ENCODE measurements at regions not wholly inside any gene's neighbourhood (a gene's known extent, or its start where the extent isn't known, plus 50 kb on each side); places are given as distances from the start of the nearest gene placed in this dataset.

DNA sequence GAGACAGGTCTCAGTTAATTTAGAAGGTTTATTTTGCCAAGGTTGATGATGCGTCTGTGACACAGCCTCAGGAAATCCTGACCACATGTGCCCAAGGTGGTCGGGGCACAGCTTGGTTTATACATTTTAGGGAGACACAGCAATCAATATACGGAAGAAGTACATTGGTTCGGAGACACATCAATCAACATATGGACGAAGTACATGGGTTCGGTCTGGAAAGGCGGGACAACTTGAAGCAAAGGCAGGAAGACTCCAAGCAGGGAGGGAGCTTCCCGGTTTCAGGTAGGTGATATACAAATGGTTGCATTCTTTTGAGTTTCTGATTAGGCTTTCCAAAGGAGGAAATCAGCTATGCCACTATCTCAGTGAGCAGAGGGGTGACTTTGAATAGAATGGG is 225.2 kb upstream of the ZFP42 start:
- H3K9me3 Mint-ChIP-seq = no peaks in the 10 kb centered on the region
- no peaks in the 10 kb centered on the region for H3K36me3 Mint-ChIP-seq
- no peaks in the 10 kb centered on the region for H3K4me1 Mint-ChIP-seq
- no peaks in the 10 kb centered on the region for H3K27me3 Mint-ChIP-seq
- no peak overlapping the region for H3K4me3 Mint-ChIP-seq
- H3K27ac Mint-ChIP-seq = no peak overlapping the region
- ATAC-seq = no peak

- no peaks in the 10 kb centered on the region for H3K36me3 Mint-ChIP-seq
- H3K9me3 Mint-ChIP-seq = peaks cover 8% of the 10 kb centered on the region
- no peaks in the 10 kb centered on the region for H3K27me3 Mint-ChIP-seq
- ATAC-seq = no peak
- H3K4me3 Mint-ChIP-seq = no peak overlapping the region
- H3K4me1 Mint-ChIP-seq = no peaks in the 10 kb centered on the region
- H3K27ac Mint-ChIP-seq = no peak overlapping the region
Observed at GRCh38 chr4:187777954-187778353, 217.6 kb upstream of the ZFP42 start.

- peaks cover 8% of the 10 kb centered on the region for H3K9me3 Mint-ChIP-seq
- no peaks in the 10 kb centered on the region for H3K27me3 Mint-ChIP-seq
- H3K4me3 Mint-ChIP-seq = no peak overlapping the region
- H3K36me3 Mint-ChIP-seq = no peaks in the 10 kb centered on the region
- H3K4me1 Mint-ChIP-seq = no peaks in the 10 kb centered on the region
- no peak overlapping the region for H3K27ac Mint-ChIP-seq
- ATAC-seq = no peak
Observed at GRCh38 chr4:187780070-187780469, 215.5 kb upstream of the ZFP42 start.

- no peaks in the 10 kb centered on the region for H3K36me3 Mint-ChIP-seq
- peaks cover 8% of the 10 kb centered on the region for H3K9me3 Mint-ChIP-seq
- H3K4me1 Mint-ChIP-seq = no peaks in the 10 kb centered on the region
- H3K4me3 Mint-ChIP-seq = no peak overlapping the region
- ATAC-seq = no peak
- H3K27me3 Mint-ChIP-seq = no peaks in the 10 kb centered on the region
- no peak overlapping the region for H3K27ac Mint-ChIP-seq
Observed at GRCh38 chr4:187782286-187782824, 213.2 kb upstream of the ZFP42 start.

GRCh38 chr4:187786190-187786589 is 209.4 kb upstream of the ZFP42 start:
- Mint-ChIP-seq H3K9me3 (peaks cover 4% of the 10 kb centered on the region), H3K4me1 (no peaks in the 10 kb centered on the region), H3K27ac (no peak overlapping the region), H3K27me3 (no peaks in the 10 kb centered on the region), H3K4me3 (no peak overlapping the region), H3K36me3 (no peaks in the 10 kb centered on the region)
- ATAC-seq = no peak

DNA sequence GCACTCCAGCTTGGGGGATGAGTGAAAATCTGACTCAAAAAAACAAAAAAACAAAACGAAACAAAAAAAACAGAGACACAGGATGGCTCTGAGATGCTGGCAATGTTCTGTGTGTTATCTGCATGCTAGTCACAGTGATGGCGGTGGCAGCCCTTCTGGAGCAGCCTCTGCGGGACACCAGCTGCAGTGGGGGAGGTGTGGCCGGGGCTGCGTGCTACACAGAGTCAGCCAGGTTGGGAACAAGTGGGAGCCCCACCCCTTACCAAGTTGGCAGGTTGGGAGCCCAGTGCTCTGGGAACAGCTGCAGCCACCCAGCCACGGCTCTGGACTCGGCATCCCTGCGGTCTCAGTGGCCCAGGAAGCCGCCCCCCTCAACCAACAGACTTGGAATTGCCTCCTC is 206.5 kb upstream of the ZFP42 start:
- Mint-ChIP-seq H3K4me3 (no peak overlapping the region), H3K27ac (no peak overlapping the region), H3K4me1 (no peaks in the 10 kb centered on the region), H3K9me3 (no peaks in the 10 kb centered on the region), H3K27me3 (no peaks in the 10 kb centered on the region), H3K36me3 (no peaks in the 10 kb centered on the region)
- no peak for ATAC-seq

DNA sequence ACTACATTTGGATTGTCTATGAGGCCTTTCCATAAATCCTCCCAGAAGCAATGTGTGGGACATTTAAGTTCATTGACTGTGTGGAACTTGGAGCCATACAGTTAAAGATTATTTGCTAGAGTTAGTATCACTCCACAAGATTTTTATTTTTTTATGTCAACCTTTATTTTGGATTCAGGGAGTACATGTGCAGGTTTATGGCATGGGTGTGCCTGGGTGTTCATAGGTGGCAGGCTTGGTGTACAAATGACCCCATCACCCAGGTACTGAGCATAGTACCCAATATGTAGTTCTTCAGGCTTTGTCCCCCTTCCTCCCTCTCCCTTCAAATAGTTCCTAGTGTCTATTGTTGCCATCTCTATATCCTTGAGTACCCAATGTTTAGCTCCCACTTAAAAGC is 199.8 kb upstream of the ZFP42 start:
- Mint-ChIP-seq H3K4me3 (no peak overlapping the region), H3K4me1 (no peaks in the 10 kb centered on the region), H3K36me3 (no peaks in the 10 kb centered on the region), H3K27me3 (no peaks in the 10 kb centered on the region), H3K27ac (no peak overlapping the region), H3K9me3 (peaks cover 7% of the 10 kb centered on the region)
- ATAC-seq = no peak

- H3K27me3 Mint-ChIP-seq = no peaks in the 10 kb centered on the region
- no peaks in the 10 kb centered on the region for H3K4me1 Mint-ChIP-seq
- no peak overlapping the region for H3K4me3 Mint-ChIP-seq
- peaks cover 11% of the 10 kb centered on the region for H3K9me3 Mint-ChIP-seq
- no peak overlapping the region for H3K27ac Mint-ChIP-seq
- H3K36me3 Mint-ChIP-seq = no peaks in the 10 kb centered on the region
- ATAC-seq = no peak
Observed at GRCh38 chr4:187798385-187798784, 197.2 kb upstream of the ZFP42 start.

DNA sequence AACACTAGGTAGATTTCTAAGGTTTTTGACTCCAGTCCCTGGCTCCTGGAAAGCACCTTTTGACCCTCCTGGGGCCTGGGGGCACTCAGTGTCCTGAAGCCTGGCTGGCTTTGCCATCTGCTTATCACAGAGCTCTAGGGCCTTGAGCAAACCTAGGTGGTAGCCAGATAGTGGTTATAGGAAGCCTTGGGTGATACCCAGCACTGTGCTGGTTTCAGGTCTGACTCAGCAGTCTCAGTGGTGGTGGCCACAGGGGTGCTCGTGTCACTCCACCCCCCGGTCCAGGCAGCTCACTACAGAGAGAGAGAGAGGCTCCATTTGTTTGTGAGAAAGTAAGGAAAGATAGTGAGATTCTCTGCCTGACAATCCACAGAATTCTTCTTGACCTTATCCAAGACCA is 195.8 kb upstream of the ZFP42 start:
- peaks cover 11% of the 10 kb centered on the region for H3K9me3 Mint-ChIP-seq
- H3K27me3 Mint-ChIP-seq = no peaks in the 10 kb centered on the region
- no peak overlapping the region for H3K27ac Mint-ChIP-seq
- no peak for ATAC-seq
- no peak overlapping the region for H3K4me3 Mint-ChIP-seq
- H3K4me1 Mint-ChIP-seq = no peaks in the 10 kb centered on the region
- no peaks in the 10 kb centered on the region for H3K36me3 Mint-ChIP-seq

GRCh38 chr4:187811591-187811990 is 184.0 kb upstream of the ZFP42 start:
- Mint-ChIP-seq H3K4me3 (no peak overlapping the region), H3K9me3 (peaks cover 4% of the 10 kb centered on the region)

DNA sequence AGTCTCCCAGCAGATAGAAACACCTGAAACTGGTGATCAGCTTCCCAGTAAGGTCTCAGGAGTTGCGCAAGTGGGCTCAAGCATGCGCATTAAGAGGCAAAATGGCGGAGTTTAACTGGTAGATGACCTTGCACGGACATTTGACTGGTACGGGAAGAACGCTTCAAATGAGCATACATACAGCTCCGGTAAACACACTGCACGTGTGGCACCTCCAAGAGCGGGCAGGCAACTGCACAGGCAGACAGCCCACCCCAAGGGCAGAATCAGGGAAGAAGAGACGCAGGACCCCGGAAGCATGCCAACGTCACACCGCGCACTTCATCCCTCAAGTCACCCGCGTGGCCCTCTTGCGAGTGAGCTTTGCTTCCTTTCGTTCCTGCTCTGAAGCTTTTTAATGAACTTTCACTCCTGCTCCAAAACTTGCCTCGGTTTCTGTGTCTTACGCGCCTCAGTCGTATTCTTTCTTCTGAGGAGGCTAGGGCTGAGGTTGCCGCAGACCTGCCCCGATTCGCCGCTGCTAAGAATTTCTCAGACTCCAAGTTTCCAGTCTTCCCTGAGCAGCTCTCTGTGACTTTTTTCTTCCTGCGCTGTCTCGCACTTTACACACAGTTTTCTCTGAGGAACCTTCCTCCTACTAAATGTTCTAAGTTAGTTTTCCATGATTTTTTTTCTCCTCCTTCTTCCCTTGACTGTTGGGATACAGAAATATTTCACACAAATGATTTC is 180.7 kb upstream of the ZFP42 start:
- Mint-ChIP-seq H3K4me3 (peak overlapping the region; percentile 52), H3K27me3 (no peaks in the 10 kb centered on the region), H3K9me3 (peaks cover 12% of the 10 kb centered on the region), H3K36me3 (no peaks in the 10 kb centered on the region), H3K27ac (no peak overlapping the region), H3K4me1 (no peaks in the 10 kb centered on the region)
- ATAC-seq = no peak

More at GRCh38 chr4:187811591-187811990, 184.0 kb upstream of the ZFP42 start:
- H3K36me3 Mint-ChIP-seq = no peaks in the 10 kb centered on the region
- ATAC-seq = no peak
- H3K27ac Mint-ChIP-seq = no peak overlapping the region
- no peaks in the 10 kb centered on the region for H3K4me1 Mint-ChIP-seq
- no peaks in the 10 kb centered on the region for H3K27me3 Mint-ChIP-seq

- no peaks in the 10 kb centered on the region for H3K27me3 Mint-ChIP-seq
- H3K27ac Mint-ChIP-seq = no peak overlapping the region
- no peak for ATAC-seq
- no peak overlapping the region for H3K4me3 Mint-ChIP-seq
- peaks cover 23% of the 10 kb centered on the region for H3K9me3 Mint-ChIP-seq
- H3K4me1 Mint-ChIP-seq = no peaks in the 10 kb centered on the region
- no peaks in the 10 kb centered on the region for H3K36me3 Mint-ChIP-seq
Observed at GRCh38 chr4:187826725-187827124, 168.8 kb upstream of the ZFP42 start.

- Mint-ChIP-seq H3K27me3 (no peaks in the 10 kb centered on the region), H3K36me3 (no peaks in the 10 kb centered on the region), H3K4me1 (no peaks in the 10 kb centered on the region), H3K27ac (no peak overlapping the region), H3K4me3 (no peak overlapping the region), H3K9me3 (peaks cover 27% of the 10 kb centered on the region)
- ATAC-seq = no peak
Observed at GRCh38 chr4:187827631-187828030, 167.9 kb upstream of the ZFP42 start.

- Mint-ChIP-seq H3K27me3 (no peaks in the 10 kb centered on the region), H3K4me1 (no peaks in the 10 kb centered on the region), H3K4me3 (no peak overlapping the region), H3K27ac (no peak overlapping the region), H3K36me3 (no peaks in the 10 kb centered on the region), H3K9me3 (no peaks in the 10 kb centered on the region)
- ATAC-seq = no peak
Observed at GRCh38 chr4:187839765-187840164, 155.8 kb upstream of the ZFP42 start.

GRCh38 chr4:187840814-187841213 is 154.8 kb upstream of the ZFP42 start:
- Mint-ChIP-seq H3K4me1 (no peaks in the 10 kb centered on the region), H3K9me3 (peaks cover 2% of the 10 kb centered on the region), H3K4me3 (no peak overlapping the region), H3K36me3 (no peaks in the 10 kb centered on the region), H3K27ac (no peak overlapping the region), H3K27me3 (no peaks in the 10 kb centered on the region)
- ATAC-seq = no peak

DNA sequence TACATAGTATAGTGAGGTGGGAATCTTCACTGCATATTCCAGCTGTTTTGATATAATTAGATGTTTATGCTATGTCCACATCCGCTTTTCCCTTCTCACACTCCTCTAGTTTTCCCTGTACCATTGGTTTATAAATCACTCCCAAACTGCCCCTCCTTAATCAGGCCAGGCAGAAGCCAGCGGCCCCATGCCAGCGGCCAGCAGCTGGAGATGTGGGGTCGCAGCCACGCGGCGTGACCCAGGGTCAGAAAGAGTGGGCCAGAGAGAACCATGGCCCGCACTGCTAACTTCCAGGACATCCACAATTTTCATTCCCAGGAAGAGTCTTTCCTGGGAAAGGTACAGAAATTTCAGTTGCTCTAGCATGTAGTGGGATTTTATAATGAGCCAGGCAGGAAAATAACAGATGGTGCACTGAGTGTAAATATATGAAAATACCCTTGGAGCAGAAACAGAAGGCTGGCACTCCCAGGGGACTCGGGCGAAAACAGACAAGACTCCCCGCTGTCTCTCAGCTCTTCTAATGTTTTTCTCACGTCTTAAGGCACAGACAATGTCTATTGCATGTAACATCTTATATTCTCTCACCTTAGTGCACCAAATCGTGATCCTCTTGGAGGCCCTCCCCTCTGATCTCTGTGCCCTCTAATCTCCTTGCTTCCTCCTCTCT is 145.9 kb upstream of the ZFP42 start:
- no peak overlapping the region for H3K27ac Mint-ChIP-seq
- H3K27me3 Mint-ChIP-seq = no peaks in the 10 kb centered on the region
- H3K9me3 Mint-ChIP-seq = peaks cover 11% of the 10 kb centered on the region
- H3K36me3 Mint-ChIP-seq = no peaks in the 10 kb centered on the region
- no peaks in the 10 kb centered on the region for H3K4me1 Mint-ChIP-seq
- ATAC-seq = no peak
- no peak overlapping the region for H3K4me3 Mint-ChIP-seq
